Activated naive CD8-positive, alpha-beta T cell treated with anti-CD3 and anti-CD28 coated beads, Interleukin-2, amount 50 U/mL, for 24 hours (primary cell): ENCODE measurements at regions not wholly inside any gene's neighbourhood (a gene's known extent, or its start where the extent isn't known, plus 50 kb on each side); places are given as distances from the start of the nearest gene placed in this dataset.
"Not testable (repeated sequence)": the region's sequence is repeated elsewhere in the genome, so short reads cannot be mapped to it uniquely, and the experiment has no call there.

Source experiments
- ATAC-seq: fragments of 150-1000 bp; cut with Tn5 transposase; one replicate; pipeline ENCODE4 v1.10.0; 2021
- DNase-seq: peaks from one replicate; pipeline ENCODE4 v3.0.0; 2021
- H3K27ac Mint-ChIP-seq: one replicate; pipeline ENCODE4 v1.8.0; 2021; ENCODE audit warnings: mild to moderate bottlenecking, mixed read lengths
- H3K27me3 Mint-ChIP-seq: one replicate; pipeline ENCODE4 v1.8.0; 2021; ENCODE audit warnings: mixed read lengths
- H3K36me3 Mint-ChIP-seq: one replicate; pipeline ENCODE4 v1.8.0; 2021; ENCODE audit warnings: low read depth, mixed read lengths
- H3K4me1 Mint-ChIP-seq: one replicate; pipeline ENCODE4 v1.8.0; 2021; ENCODE audit warnings: mixed read lengths
- H3K4me3 Mint-ChIP-seq: one replicate; pipeline ENCODE4 v1.8.0; 2021; ENCODE audit warnings: mild to moderate bottlenecking, moderate library complexity, mixed read lengths
- H3K9me3 Mint-ChIP-seq: one replicate; pipeline ENCODE4 v1.8.0; 2021; ENCODE audit warnings: mixed read lengths

GRCh38 chr6:86782328-86782727 lies 155.0 kb upstream of the HTR1E start:
- ATAC-seq, result no peak
- no peaks in the 10 kb centered on the region for H3K36me3 Mint-ChIP-seq
- H3K9me3 Mint-ChIP-seq, result peaks cover 7% of the 10 kb centered on the region
- H3K27me3 Mint-ChIP-seq, result no peaks in the 10 kb centered on the region
- no peak overlapping the region for H3K27ac Mint-ChIP-seq
- no peak overlapping the region for H3K4me3 Mint-ChIP-seq
- DNase-seq, result no peak
- no peaks in the 10 kb centered on the region for H3K4me1 Mint-ChIP-seq

- DNase-seq (no peak), ATAC-seq (no peak)
- H3K36me3 Mint-ChIP-seq, result no peaks in the 10 kb centered on the region
- H3K27me3 Mint-ChIP-seq, result no peaks in the 10 kb centered on the region
- no peak overlapping the region for H3K27ac Mint-ChIP-seq
- no peaks in the 10 kb centered on the region for H3K4me1 Mint-ChIP-seq
- H3K9me3 Mint-ChIP-seq, result peaks cover 7% of the 10 kb centered on the region
- no peak overlapping the region for H3K4me3 Mint-ChIP-seq
Measured at GRCh38 chr6:86780923-86781322, 156.4 kb upstream of the HTR1E start.

GRCh38 chr6:86775893-86776292 lies 161.4 kb upstream of the HTR1E start:
- H3K4me3 Mint-ChIP-seq, result no peak overlapping the region
- no peaks in the 10 kb centered on the region for H3K36me3 Mint-ChIP-seq
- DNase-seq (no peak), ATAC-seq (no peak)
- no peak overlapping the region for H3K27ac Mint-ChIP-seq
- peaks cover 6% of the 10 kb centered on the region for H3K9me3 Mint-ChIP-seq
- H3K4me1 Mint-ChIP-seq, result no peaks in the 10 kb centered on the region
- H3K27me3 Mint-ChIP-seq, result no peaks in the 10 kb centered on the region

- H3K27me3 Mint-ChIP-seq, result no peaks in the 10 kb centered on the region
- no peak overlapping the region for H3K4me3 Mint-ChIP-seq
- no peak for ATAC-seq
Measured at GRCh38 chr6:86765211-86765610, 172.1 kb upstream of the HTR1E start.

GRCh38 chr6:86759953-86760352 lies 177.4 kb upstream of the HTR1E start:
- DNase-seq, H3K27ac Mint-ChIP-seq, H3K4me3 Mint-ChIP-seq, H3K4me1 Mint-ChIP-seq, H3K36me3 Mint-ChIP-seq, H3K27me3 Mint-ChIP-seq, ATAC-seq: not testable (repeated sequence)
- H3K9me3 Mint-ChIP-seq, result peaks cover 12% of the 10 kb centered on the region

More at GRCh38 chr6:86765211-86765610, 172.1 kb upstream of the HTR1E start:
- Mint-ChIP-seq H3K4me1 (no peaks in the 10 kb centered on the region), H3K36me3 (no peaks in the 10 kb centered on the region), H3K27ac (no peak overlapping the region), H3K9me3 (peaks cover 17% of the 10 kb centered on the region)
- DNase-seq, result no peak

- Mint-ChIP-seq H3K36me3 (no peaks in the 10 kb centered on the region), H3K4me1 (no peaks in the 10 kb centered on the region), H3K9me3 (peaks cover 8% of the 10 kb centered on the region), H3K4me3 (no peak overlapping the region), H3K27ac (no peak overlapping the region), H3K27me3 (no peaks in the 10 kb centered on the region)
- ATAC-seq (no peak), DNase-seq (no peak)
Measured at GRCh38 chr6:86756640-86757229, 180.6 kb upstream of the HTR1E start.

GRCh38 chr6:86744048-86744447 lies 193.3 kb upstream of the HTR1E start:
- Mint-ChIP-seq H3K9me3 (no peaks in the 10 kb centered on the region), H3K27me3 (no peaks in the 10 kb centered on the region), H3K4me3 (no peak overlapping the region), H3K4me1 (no peaks in the 10 kb centered on the region), H3K27ac (no peak overlapping the region), H3K36me3 (no peaks in the 10 kb centered on the region)
- ATAC-seq, result no peak
- DNase-seq, result no peak

GRCh38 chr6:86738078-86738477 lies 199.2 kb upstream of the HTR1E start:
- ATAC-seq, result no peak
- no peak for DNase-seq
- peaks cover 7% of the 10 kb centered on the region for H3K9me3 Mint-ChIP-seq
- H3K27me3 Mint-ChIP-seq, result no peaks in the 10 kb centered on the region
- no peak overlapping the region for H3K4me3 Mint-ChIP-seq
- H3K36me3 Mint-ChIP-seq, result no peaks in the 10 kb centered on the region
- H3K27ac Mint-ChIP-seq, result no peak overlapping the region
- no peaks in the 10 kb centered on the region for H3K4me1 Mint-ChIP-seq

- not testable (repeated sequence) for H3K36me3 Mint-ChIP-seq, ATAC-seq, DNase-seq, H3K9me3 Mint-ChIP-seq, H3K4me1 Mint-ChIP-seq, H3K27me3 Mint-ChIP-seq, H3K27ac Mint-ChIP-seq, H3K4me3 Mint-ChIP-seq
Measured at GRCh38 chr6:86731631-86732030, 205.7 kb upstream of the HTR1E start.

GRCh38 chr6:86730772-86731171 lies 206.6 kb upstream of the HTR1E start:
- H3K9me3 Mint-ChIP-seq, DNase-seq, H3K27ac Mint-ChIP-seq, H3K36me3 Mint-ChIP-seq, H3K4me1 Mint-ChIP-seq, H3K27me3 Mint-ChIP-seq, H3K4me3 Mint-ChIP-seq, ATAC-seq: not testable (repeated sequence)

GRCh38 chr6:86730216-86730615 lies 207.1 kb upstream of the HTR1E start:
- no peak overlapping the region for H3K27ac Mint-ChIP-seq
- H3K4me1 Mint-ChIP-seq, result no peaks in the 10 kb centered on the region
- ATAC-seq (no peak), DNase-seq (no peak)
- no peaks in the 10 kb centered on the region for H3K36me3 Mint-ChIP-seq
- H3K9me3 Mint-ChIP-seq, result peaks cover 3% of the 10 kb centered on the region
- no peak overlapping the region for H3K4me3 Mint-ChIP-seq
- H3K27me3 Mint-ChIP-seq, result no peaks in the 10 kb centered on the region

- Mint-ChIP-seq H3K36me3 (no peaks in the 10 kb centered on the region), H3K4me3 (no peak overlapping the region), H3K4me1 (no peaks in the 10 kb centered on the region), H3K27ac (no peak overlapping the region), H3K27me3 (no peaks in the 10 kb centered on the region), H3K9me3 (peaks cover 3% of the 10 kb centered on the region)
- ATAC-seq, result no peak
- no peak for DNase-seq
Measured at GRCh38 chr6:86728976-86729375, 208.4 kb upstream of the HTR1E start.

GRCh38 chr6:86724695-86725094 lies 212.6 kb upstream of the HTR1E start:
- no peak overlapping the region for H3K27ac Mint-ChIP-seq
- H3K4me3 Mint-ChIP-seq, result no peak overlapping the region
- DNase-seq (no peak), ATAC-seq (no peak)
- no peaks in the 10 kb centered on the region for H3K36me3 Mint-ChIP-seq
- H3K9me3 Mint-ChIP-seq, result no peaks in the 10 kb centered on the region
- H3K27me3 Mint-ChIP-seq, result no peaks in the 10 kb centered on the region
- no peaks in the 10 kb centered on the region for H3K4me1 Mint-ChIP-seq

GRCh38 chr6:86723729-86724128 lies 213.6 kb upstream of the HTR1E start:
- DNase-seq (no peak), ATAC-seq (no peak)
- H3K27ac Mint-ChIP-seq, result no peak overlapping the region
- no peaks in the 10 kb centered on the region for H3K9me3 Mint-ChIP-seq
- no peaks in the 10 kb centered on the region for H3K4me1 Mint-ChIP-seq
- H3K4me3 Mint-ChIP-seq, result no peak overlapping the region
- H3K27me3 Mint-ChIP-seq, result no peaks in the 10 kb centered on the region
- no peaks in the 10 kb centered on the region for H3K36me3 Mint-ChIP-seq

GRCh38 chr6:86723151-86723550 lies 214.2 kb upstream of the HTR1E start:
- Mint-ChIP-seq H3K27me3 (no peaks in the 10 kb centered on the region), H3K27ac (no peak overlapping the region), H3K36me3 (no peaks in the 10 kb centered on the region), H3K9me3 (no peaks in the 10 kb centered on the region), H3K4me3 (no peak overlapping the region), H3K4me1 (no peaks in the 10 kb centered on the region)
- DNase-seq (no peak), ATAC-seq (no peak)

- no peaks in the 10 kb centered on the region for H3K27me3 Mint-ChIP-seq
- DNase-seq (no peak), ATAC-seq (no peak)
- H3K27ac Mint-ChIP-seq, result no peak overlapping the region
- no peaks in the 10 kb centered on the region for H3K4me1 Mint-ChIP-seq
- no peaks in the 10 kb centered on the region for H3K36me3 Mint-ChIP-seq
- H3K9me3 Mint-ChIP-seq, result no peaks in the 10 kb centered on the region
- no peak overlapping the region for H3K4me3 Mint-ChIP-seq
Measured at GRCh38 chr6:86722131-86722530, 215.2 kb upstream of the HTR1E start.
